Spleen (tissue), 11 donors: ENCODE measurements at regions not wholly inside any gene's neighbourhood (a gene's known extent, or its start where the extent isn't known, plus 50 kb on each side); places are given as distances from the start of the nearest gene placed in this dataset.

Experiments
- DNase-seq: peaks from one replicate; pipeline ENCODE4 v3.0.0-alpha.2; 2020
- H3K27ac ChIP-seq, 8 donors: fragments of 200-600 bp; sonication (generic) in 7 of 8; 1 replicate in 4 of 8; 2 replicates in 4 of 8; pipeline versions ENCODE4 v1.5.0 to v1.8.0; 2016 to 2021; ENCODE audit warnings: inconsistent platforms in 4 of 8, mild to moderate bottlenecking in 4 of 8, moderate library complexity in 1 of 8
- H3K27me3 ChIP-seq, 7 donors: fragments of 200-600 bp; sonication (generic) in 6 of 7; replicated peaks in 1 of 7; 1 replicate in 4 of 7; 2 replicates in 3 of 7; pipeline versions ENCODE4 v1.5.0 to v1.8.0; 2016 to 2021; ENCODE audit warnings: inconsistent platforms in 3 of 7, mild to moderate bottlenecking in 1 of 7
- H3K36me3 ChIP-seq, 6 donors: fragments of 200-600 bp; sonication (generic) in 5 of 6; 1 replicate in 4 of 6; 2 replicates in 2 of 6; pipeline versions ENCODE4 v1.5.0 to v1.8.0; 2016 to 2021; ENCODE audit warnings: inconsistent platforms in 2 of 6
- H3K4me1 ChIP-seq, 6 donors: fragments of 200-600 bp; sonication (generic) in 5 of 6; 1 replicate in 3 of 6; 2 replicates in 3 of 6; pipeline versions ENCODE4 v1.5.0 to v1.8.0; 2016 to 2021; ENCODE audit warnings: inconsistent platforms in 3 of 6
- H3K4me3 ChIP-seq, 8 donors: fragments of 200-600 bp; sonication (generic) in 7 of 8; 1 replicate in 4 of 8; 2 replicates in 4 of 8; pipeline versions ENCODE4 v1.5.0 to v1.8.0; 2016 to 2021; ENCODE audit warnings: inconsistent platforms in 4 of 8, mild to moderate bottlenecking in 4 of 8, moderate library complexity in 2 of 8
- H3K9me3 ChIP-seq, 8 donors: fragments of 200-600 bp; sonication (generic) in 7 of 8; 1 replicate in 4 of 8; 2 replicates in 4 of 8; pipeline versions ENCODE4 v1.5.0 to v1.8.0; 2016 to 2021; ENCODE audit warnings: inconsistent platforms in 4 of 8
- POLR2A ChIP-seq, 3 donors: fragments of 450-650 bp; IDR thresholded peaks; one replicate each; pipeline ENCODE4 v1.5.1; 2017; ENCODE audit warnings: antibody characterized with exemption in 3 of 3, mild to moderate bottlenecking in 1 of 3
- POLR2AphosphoS5 ChIP-seq, 3 donors: sonication (generic); formaldehyde crosslinking; IDR thresholded peaks; one replicate each; pipeline ENCODE4 v1.5.1; 2017; ENCODE audit warnings: antibody characterized with exemption in 3 of 3
- WGBS, 5 donors: extraction: QIAGEN DNeasy Blood & Tissue Kit in 3 of 5; methylation state at CpG; one replicate each; pipeline versions ENCODE4 v1.1.5 to v1.1.7; 2013 to 2018; 5-methylcytosine and 5-hydroxymethylcytosine counted together
- intact Hi-C: fragments of 100-400 bp; cut with DNase I; formaldehyde crosslinking; loops from one replicate; pipeline ENCODE4 v1.15.0; 2023; ENCODE audit warnings: low total_unique reads
- TF ChIP-seq, protein P1 (sequence below), 11 experiments: fragments of 200-600 bp in 7 of 11; fragments of 450-650 bp in 4 of 11; sonication (generic) in 4 of 11; IDR thresholded peaks in 8 of 11; conservative IDR thresholded peaks in 3 of 11; 1 replicate in 7 of 11; 2 replicates in 4 of 11; pipeline versions ENCODE4 v1.4.0 to v1.8.0; 2016 to 2021; ENCODE audit warnings: antibody characterized with exemption in 11 of 11, inconsistent platforms in 4 of 11, mild to moderate bottlenecking in 1 of 11
- donor health status: healthy with polysubstance abuse.
- donor health status: DM: no; HTN: no; CAD: no; lungs with moderate emphysema.
- donor health status: DM: no; HTN: no; CAD: no.
- donor health status: Bipolar disorder and iron deficiency.
- donor health status: healthy.
- donor health status: DM: no; HTN: no; CAD: no.
- donor health status: DM: yes; HTN: yes; CAD: no.

DNA sequence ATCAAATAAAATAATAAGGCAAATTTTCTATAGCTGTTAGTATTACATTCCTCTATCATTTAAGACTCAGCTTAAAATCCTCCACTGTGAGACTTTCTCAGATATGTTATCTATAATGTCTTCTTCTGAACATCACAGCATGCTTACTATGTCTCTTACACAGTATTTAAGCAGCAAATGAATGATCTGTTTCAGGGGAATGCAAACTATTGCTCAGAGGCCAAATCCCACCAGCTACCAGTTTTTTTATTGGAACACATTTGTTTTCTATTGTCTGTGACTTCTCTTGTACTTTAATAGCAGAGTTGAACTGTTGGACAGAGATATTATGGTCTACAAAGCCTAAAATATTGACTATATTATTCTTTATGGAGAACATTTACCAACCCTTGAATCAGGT, 59.6 kb downstream of the C3orf38 start:
- Histone ChIP-seq H3K4me1 (no peaks in the 10 kb centered on the region), H3K27ac (no peak overlapping the region), H3K27me3 (no peaks in the 10 kb centered on the region), H3K36me3 (no peaks in the 10 kb centered on the region), H3K9me3 (no peaks in the 10 kb centered on the region), H3K4me3 (no peak overlapping the region)
- intact Hi-C loops, result loop anchor here (5.0 kb wide), 1 partner anchor 888 kb away; no protein-coding TSS in a partner anchor
- no peak for DNase-seq
- TF ChIP-seq POLR2AphosphoS5 (IDR thresholded peaks at IDR 0.05) (no peak), POLR2A (IDR thresholded peaks at IDR 0.05) (no peak)
- TF ChIP-seq, protein P1, sequence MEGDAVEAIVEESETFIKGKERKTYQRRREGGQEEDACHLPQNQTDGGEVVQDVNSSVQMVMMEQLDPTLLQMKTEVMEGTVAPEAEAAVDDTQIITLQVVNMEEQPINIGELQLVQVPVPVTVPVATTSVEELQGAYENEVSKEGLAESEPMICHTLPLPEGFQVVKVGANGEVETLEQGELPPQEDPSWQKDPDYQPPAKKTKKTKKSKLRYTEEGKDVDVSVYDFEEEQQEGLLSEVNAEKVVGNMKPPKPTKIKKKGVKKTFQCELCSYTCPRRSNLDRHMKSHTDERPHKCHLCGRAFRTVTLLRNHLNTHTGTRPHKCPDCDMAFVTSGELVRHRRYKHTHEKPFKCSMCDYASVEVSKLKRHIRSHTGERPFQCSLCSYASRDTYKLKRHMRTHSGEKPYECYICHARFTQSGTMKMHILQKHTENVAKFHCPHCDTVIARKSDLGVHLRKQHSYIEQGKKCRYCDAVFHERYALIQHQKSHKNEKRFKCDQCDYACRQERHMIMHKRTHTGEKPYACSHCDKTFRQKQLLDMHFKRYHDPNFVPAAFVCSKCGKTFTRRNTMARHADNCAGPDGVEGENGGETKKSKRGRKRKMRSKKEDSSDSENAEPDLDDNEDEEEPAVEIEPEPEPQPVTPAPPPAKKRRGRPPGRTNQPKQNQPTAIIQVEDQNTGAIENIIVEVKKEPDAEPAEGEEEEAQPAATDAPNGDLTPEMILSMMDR (IDR thresholded peaks at IDR 0.05 in 8 of 11, conservative IDR thresholded peaks at IDR 0.05 in 3 of 11), result no peak

DNA sequence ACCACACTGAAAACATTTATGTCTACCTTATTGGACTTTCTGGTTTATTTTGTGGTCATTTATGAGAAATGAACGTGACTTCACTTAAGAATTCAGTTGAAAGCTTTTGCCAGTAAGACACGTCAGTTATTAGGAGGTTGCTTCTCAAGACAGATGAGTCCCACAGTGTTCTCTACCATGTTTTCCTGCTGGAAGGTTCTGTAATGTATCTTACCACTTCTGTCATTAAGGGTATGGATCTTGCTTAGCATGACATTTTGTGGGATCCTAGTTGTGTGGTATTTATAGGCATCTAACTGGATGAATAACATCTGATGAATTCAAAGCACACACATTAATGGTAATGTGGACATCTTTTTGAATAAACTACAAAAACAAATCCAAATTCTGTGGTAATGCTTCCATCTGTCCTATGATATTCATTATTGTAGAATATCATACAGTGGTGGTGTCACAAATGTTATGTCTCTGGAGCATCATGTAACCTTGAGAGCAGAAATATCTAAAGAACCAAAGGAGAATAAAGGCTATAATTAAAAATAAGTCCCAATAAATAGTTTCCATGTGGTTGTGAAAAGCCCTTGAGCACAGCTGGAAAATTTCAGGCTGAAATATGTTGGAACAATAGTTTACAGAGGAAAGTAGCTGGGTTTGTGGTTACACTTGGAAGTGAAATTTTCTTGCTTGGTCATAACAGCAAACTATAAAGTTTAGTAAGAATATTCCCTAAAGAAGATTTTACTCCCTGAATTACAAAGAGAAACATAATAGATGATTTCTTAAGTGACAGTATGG, 61.5 kb downstream of the C3orf38 start:
- WGBS, 5 donors, result 55 to 84% (median 76%) methylated on average over 2 of the region's 2 CpGs
- H3K4me1 ChIP-seq, result no peaks in the 10 kb centered on the region
- no peak overlapping the region for H3K27ac ChIP-seq
- H3K4me3 ChIP-seq, result no peak overlapping the region
- intact Hi-C loops, result no loop called here
- H3K9me3 ChIP-seq, result no peaks in the 10 kb centered on the region
- no peaks in the 10 kb centered on the region for H3K36me3 ChIP-seq
- TF ChIP-seq, protein P1 (IDR thresholded peaks at IDR 0.05 in 8 of 11, conservative IDR thresholded peaks at IDR 0.05 in 3 of 11), result no peak
- no peak for TF ChIP-seq POLR2AphosphoS5 (IDR thresholded peaks at IDR 0.05)
- no peak for DNase-seq
- H3K27me3 ChIP-seq, result no peaks in the 10 kb centered on the region

DNA sequence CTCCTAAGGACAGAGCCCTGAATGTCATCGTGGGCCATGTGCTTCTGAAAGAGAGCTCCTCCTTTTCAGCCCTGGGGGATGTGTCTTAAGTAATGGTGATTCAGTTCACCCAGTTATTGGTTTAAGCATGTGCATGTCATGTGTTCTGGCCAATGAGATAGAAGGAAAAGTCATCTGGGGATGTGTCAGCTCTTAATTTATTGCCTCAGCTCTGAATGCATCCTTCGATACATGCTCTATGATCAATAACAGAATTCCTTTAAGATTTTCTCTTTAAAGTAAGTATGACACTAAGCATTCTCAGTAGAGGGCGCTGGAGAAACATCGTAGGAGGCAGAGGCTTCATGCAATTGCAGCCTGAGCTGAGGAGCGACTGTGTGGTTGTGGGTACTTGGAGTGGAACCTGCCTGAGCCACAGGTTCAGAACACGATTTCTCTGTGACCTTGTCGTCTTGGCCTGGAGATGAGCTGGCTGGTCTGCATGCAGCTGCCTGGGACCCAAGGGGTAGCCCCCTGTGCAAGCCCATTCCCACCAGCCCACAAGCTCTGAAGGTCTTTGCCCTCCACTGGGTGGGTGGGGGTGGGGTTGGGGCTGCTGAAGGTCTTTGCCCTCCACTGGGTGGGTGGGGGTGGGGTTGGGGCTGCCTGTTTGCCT, 69.5 kb downstream of the C3orf38 start:
- intact Hi-C loops, result no loop called here

DNA sequence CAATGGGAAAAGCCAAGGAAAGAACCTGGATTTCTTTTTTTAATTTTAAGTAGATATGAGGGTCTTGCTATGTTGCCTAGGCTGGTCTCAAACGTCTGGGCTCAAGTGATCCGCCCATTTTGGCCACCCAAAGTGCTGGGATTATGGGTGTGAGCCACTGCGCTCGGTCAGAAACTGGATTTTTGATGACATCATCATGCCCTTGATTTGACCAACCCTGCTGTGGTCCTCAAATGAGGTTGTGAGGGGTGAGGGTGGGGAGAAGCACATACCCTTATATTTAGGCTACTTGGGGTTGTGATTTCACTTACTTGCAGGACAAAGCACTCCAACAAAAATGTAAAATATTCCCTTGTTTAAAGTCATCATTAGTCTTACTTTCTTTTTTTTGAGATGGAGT, 70.4 kb downstream of the C3orf38 start:
- 58 to 81% (median 78%) methylated on average over 4 of the region's 4 CpGs for WGBS, 5 donors
- H3K27me3 ChIP-seq, result no peaks in the 10 kb centered on the region
- H3K27ac ChIP-seq, result no peak overlapping the region
- no peaks in the 10 kb centered on the region for H3K36me3 ChIP-seq
- H3K9me3 ChIP-seq, result no peaks in the 10 kb centered on the region
- no peak for DNase-seq
- H3K4me3 ChIP-seq, result no peak overlapping the region
- TF ChIP-seq POLR2A (IDR thresholded peaks at IDR 0.05), result no peak
- no peak for TF ChIP-seq POLR2AphosphoS5 (IDR thresholded peaks at IDR 0.05)
- TF ChIP-seq, protein P1 (IDR thresholded peaks at IDR 0.05 in 8 of 11, conservative IDR thresholded peaks at IDR 0.05 in 3 of 11), result no peak
- intact Hi-C loops, result no loop called here
- H3K4me1 ChIP-seq, result no peaks in the 10 kb centered on the region

More for the DNA sequence above, 69.5 kb downstream of the C3orf38 start:
- Histone ChIP-seq H3K27me3 (no peaks in the 10 kb centered on the region), H3K36me3 (no peaks in the 10 kb centered on the region), H3K4me3 (no peak overlapping the region), H3K27ac (no peak overlapping the region), H3K9me3 (no peaks in the 10 kb centered on the region), H3K4me1 (no peaks in the 10 kb centered on the region)
- TF ChIP-seq POLR2AphosphoS5 (IDR thresholded peaks at IDR 0.05) (no peak), POLR2A (IDR thresholded peaks at IDR 0.05) (no peak)
- TF ChIP-seq, protein P1 (IDR thresholded peaks at IDR 0.05 in 8 of 11, conservative IDR thresholded peaks at IDR 0.05 in 3 of 11), result peak in 3 of 11 experiments; percentile 9 to 45 (median 27)
- no peak for DNase-seq
- WGBS, 5 donors, result 12 to 22% (median 16%) methylated on average over 7 of the region's 7 CpGs
